MCF 10A (cell line): ENCODE measurements at regions not wholly inside any gene's neighbourhood (a gene's known extent, or its start where the extent isn't known, plus 50 kb on each side); places are given as distances from the start of the nearest gene placed in this dataset.

Experiments
- BruUV-seq: library from RNA; stranded (reverse); fragments of 400-500 nt; replicated peaks from 2 replicates; lab custom pipeline; 2021; lab: Mats Ljungman, UMichigan
- CTCF ChIA-PET: fragments of 300-600 bp; sonication (Branson Sonifier 250); formaldehyde crosslinking; extraction: SDS; loops from one replicate; lab custom pipeline; 2021; ENCODE audit warnings: antibody characterized with exemption, inconsistent platforms; lab: Yijun Ruan, JAX
- POLR2A ChIA-PET: fragments of 300-600, 350-650 bp; sonication (Branson Sonifier 250); formaldehyde crosslinking; extraction: SDS; loops from one replicate; lab custom pipeline; 2020; ENCODE audit warnings: antibody characterized with exemption, inconsistent platforms; lab: Yijun Ruan, JAX
- DNase-seq: peaks from one replicate; pipeline ENCODE4 v3.0.0-alpha.2; 2018; ENCODE audit not compliant: unreplicated experiment
- H3K27ac Mint-ChIP-seq: one replicate; pipeline ENCODE4 v1.8.0; 2022; ENCODE audit warnings: mild to moderate bottlenecking, low read depth, mixed read lengths; ENCODE audit not compliant: unreplicated experiment
- H3K27me3 Mint-ChIP-seq: one replicate; pipeline ENCODE4 v1.8.0; 2022; ENCODE audit warnings: mixed read lengths; ENCODE audit not compliant: insufficient read depth, unreplicated experiment
- H3K36me3 Mint-ChIP-seq: one replicate; pipeline ENCODE4 v1.8.0; 2022; ENCODE audit warnings: mild to moderate bottlenecking, moderate library complexity, mixed read lengths; ENCODE audit not compliant: insufficient read depth, unreplicated experiment
- H3K4me1 Mint-ChIP-seq: one replicate; pipeline ENCODE4 v1.8.0; 2022; ENCODE audit warnings: mixed read lengths; ENCODE audit not compliant: insufficient read depth, unreplicated experiment
- H3K4me3 Mint-ChIP-seq: one replicate; pipeline ENCODE4 v1.8.0; 2022; ENCODE audit warnings: mild to moderate bottlenecking, moderate library complexity, mixed read lengths; ENCODE audit not compliant: unreplicated experiment
- H3K9me3 Mint-ChIP-seq: one replicate; pipeline ENCODE4 v1.8.0; 2022; ENCODE audit warnings: mixed read lengths; ENCODE audit not compliant: unreplicated experiment
- intact Hi-C: fragments of 100-400 bp; cut with micrococcal nuclease; formaldehyde crosslinking; loops from 2 replicates; pipeline ENCODE4 v1.14.1; 2022
- TF ChIP-seq, protein P1 (sequence below): fragments of 200-600 bp; IDR thresholded peaks from one replicate; pipeline ENCODE4 v1.8.0; 2022; ENCODE audit warnings: antibody characterized with exemption, mild to moderate bottlenecking; ENCODE audit not compliant: unreplicated experiment

DNA sequence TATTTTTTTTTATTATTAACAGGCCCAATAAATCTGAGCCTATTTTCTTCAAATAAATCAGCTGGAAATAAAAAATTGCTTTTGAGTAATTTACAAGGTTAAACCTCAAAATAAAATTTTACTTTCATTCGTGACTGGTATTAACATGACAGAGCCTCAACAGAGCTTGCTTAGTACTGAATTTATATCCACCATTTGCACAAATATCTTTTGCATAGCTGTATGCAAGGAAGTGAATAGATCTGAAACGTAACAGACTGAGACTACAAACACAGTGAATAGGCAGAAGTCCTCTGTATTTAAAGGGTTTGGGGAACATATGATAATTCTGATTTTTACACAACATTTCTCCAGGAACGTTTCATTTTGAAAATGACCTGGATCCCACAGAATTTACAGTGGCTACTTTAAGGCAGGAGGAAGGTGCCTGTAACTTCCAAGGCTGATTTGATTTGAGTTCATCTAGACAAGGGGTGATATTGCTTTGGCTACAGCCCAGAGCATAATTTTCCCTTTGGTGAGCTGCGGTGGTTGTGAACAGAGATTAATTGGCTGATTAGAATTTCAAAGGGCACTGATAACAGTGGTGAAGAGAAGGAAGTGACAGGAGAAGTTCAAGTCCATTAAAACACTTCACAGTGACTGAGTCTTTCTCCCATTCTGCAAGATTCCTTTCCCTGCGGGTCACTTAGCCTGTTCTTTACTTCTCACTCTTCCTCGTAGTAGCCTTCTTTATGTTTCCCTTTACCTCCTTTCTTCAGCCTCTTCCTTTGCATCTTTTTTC, 121.2 kb upstream of the SASH1 start:
- ChIA-PET POLR2A (interaction anchor here (0.6 to 1.0 kb wide), 2 partner anchors 12 to 18 kb away, joined by 3 read pairs; no protein-coding TSS in a partner anchor), CTCF (interaction anchor here (1.2 kb wide), 1 partner anchor 30 kb away, joined by 3 read pairs; no protein-coding TSS in a partner anchor)
- Mint-ChIP-seq H3K4me1 (peaks cover 8% of the 10 kb centered on the region), H3K4me3 (no peak overlapping the region), H3K27me3 (no peaks in the 10 kb centered on the region), H3K27ac (no peak overlapping the region), H3K36me3 (no peaks in the 10 kb centered on the region), H3K9me3 (no peaks in the 10 kb centered on the region)
- TF ChIP-seq, protein P1, sequence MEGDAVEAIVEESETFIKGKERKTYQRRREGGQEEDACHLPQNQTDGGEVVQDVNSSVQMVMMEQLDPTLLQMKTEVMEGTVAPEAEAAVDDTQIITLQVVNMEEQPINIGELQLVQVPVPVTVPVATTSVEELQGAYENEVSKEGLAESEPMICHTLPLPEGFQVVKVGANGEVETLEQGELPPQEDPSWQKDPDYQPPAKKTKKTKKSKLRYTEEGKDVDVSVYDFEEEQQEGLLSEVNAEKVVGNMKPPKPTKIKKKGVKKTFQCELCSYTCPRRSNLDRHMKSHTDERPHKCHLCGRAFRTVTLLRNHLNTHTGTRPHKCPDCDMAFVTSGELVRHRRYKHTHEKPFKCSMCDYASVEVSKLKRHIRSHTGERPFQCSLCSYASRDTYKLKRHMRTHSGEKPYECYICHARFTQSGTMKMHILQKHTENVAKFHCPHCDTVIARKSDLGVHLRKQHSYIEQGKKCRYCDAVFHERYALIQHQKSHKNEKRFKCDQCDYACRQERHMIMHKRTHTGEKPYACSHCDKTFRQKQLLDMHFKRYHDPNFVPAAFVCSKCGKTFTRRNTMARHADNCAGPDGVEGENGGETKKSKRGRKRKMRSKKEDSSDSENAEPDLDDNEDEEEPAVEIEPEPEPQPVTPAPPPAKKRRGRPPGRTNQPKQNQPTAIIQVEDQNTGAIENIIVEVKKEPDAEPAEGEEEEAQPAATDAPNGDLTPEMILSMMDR: no peak
- intact Hi-C loops: no loop called here
- no peak for DNase-seq
- no TSS peak for BruUV-seq

DNA sequence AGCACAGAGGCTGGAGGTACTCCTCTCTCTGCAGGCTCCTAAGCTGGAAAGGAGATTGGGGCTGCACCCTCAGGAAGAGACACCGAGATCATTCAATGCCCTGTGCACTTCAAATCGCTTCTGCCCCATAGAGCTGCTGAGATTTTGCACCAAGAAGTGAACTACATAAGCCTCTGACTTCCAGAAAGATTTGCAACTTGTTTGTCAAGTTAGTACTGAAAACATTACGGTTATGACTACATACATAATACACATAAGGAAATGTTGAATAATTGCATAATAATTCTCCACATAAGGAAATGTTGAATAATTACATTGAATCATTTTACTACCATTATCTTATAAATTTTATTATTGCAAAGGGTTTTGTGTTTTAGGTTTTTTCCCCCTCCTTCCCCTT, 120.3 kb upstream of the SASH1 start:
- ChIA-PET CTCF (interaction anchor here (1.2 to 1.6 kb wide), 2 partner anchors 28 to 31 kb away, joined by 3 to 7 read pairs; no protein-coding TSS in a partner anchor), POLR2A (interaction anchor here (0.6 to 0.7 kb wide), 2 partner anchors 286 to 950 kb away, joined by 3 to 4 read pairs; no protein-coding TSS in a partner anchor)
- H3K27me3 Mint-ChIP-seq: no peaks in the 10 kb centered on the region
- H3K36me3 Mint-ChIP-seq: no peaks in the 10 kb centered on the region
- H3K27ac Mint-ChIP-seq: no peak overlapping the region
- peaks cover 8% of the 10 kb centered on the region for H3K4me1 Mint-ChIP-seq
- H3K4me3 Mint-ChIP-seq: no peak overlapping the region
- no peaks in the 10 kb centered on the region for H3K9me3 Mint-ChIP-seq
- BruUV-seq: no TSS peak
- intact Hi-C loops: no loop called here
- TF ChIP-seq, protein P1: no peak
- DNase-seq: no peak

GRCh38 chr6:148222846-148223245, 119.8 kb upstream of the SASH1 start:
- ChIA-PET POLR2A (interaction anchor here (0.6 to 1.8 kb wide), 3 partner anchors 13 to 286 kb away, joined by 3 to 9 read pairs (median 4); no protein-coding TSS in a partner anchor), CTCF (interaction anchor here (1.6 to 1.9 kb wide), 2 partner anchors 28 to 46 kb away, joined by 4 to 7 read pairs; no protein-coding TSS in a partner anchor)
- Mint-ChIP-seq H3K27ac (no peak overlapping the region), H3K4me1 (peaks cover 8% of the 10 kb centered on the region), H3K36me3 (no peaks in the 10 kb centered on the region), H3K4me3 (no peak overlapping the region), H3K9me3 (no peaks in the 10 kb centered on the region), H3K27me3 (no peaks in the 10 kb centered on the region)
- BruUV-seq: no TSS peak
- no peak for DNase-seq
- TF ChIP-seq, protein P1: no peak
- intact Hi-C loops: no loop called here

GRCh38 chr6:148223424-148223842, 119.2 kb upstream of the SASH1 start:
- no TSS peak for BruUV-seq
- DNase-seq: no peak
- ChIA-PET CTCF (interaction anchor here (1.5 to 1.9 kb wide), 3 partner anchors 27 to 46 kb away, joined by 3 to 7 read pairs (median 4); no protein-coding TSS in a partner anchor), POLR2A (interaction anchor here (0.7 to 1.8 kb wide), 6 partner anchors 9 to 31 kb away, joined by 3 to 9 read pairs (median 4); no protein-coding TSS in a partner anchor)
- intact Hi-C loops: no loop called here
- TF ChIP-seq, protein P1: no peak
- no peak overlapping the region for H3K27ac Mint-ChIP-seq
- no peak overlapping the region for H3K4me3 Mint-ChIP-seq
- H3K9me3 Mint-ChIP-seq: no peaks in the 10 kb centered on the region
- H3K4me1 Mint-ChIP-seq: peaks cover 8% of the 10 kb centered on the region
- H3K27me3 Mint-ChIP-seq: no peaks in the 10 kb centered on the region
- H3K36me3 Mint-ChIP-seq: no peaks in the 10 kb centered on the region
